CD1c-positive myeloid dendritic cell (primary cell): ENCODE measurements at regions not wholly inside any gene's neighbourhood (a gene's known extent, or its start where the extent isn't known, plus 50 kb on each side); places are given as distances from the start of the nearest gene placed in this dataset.
"Not testable (repeated sequence)": the region's sequence is repeated elsewhere in the genome, so short reads cannot be mapped to it uniquely, and the experiment has no call there.

ENCODE experiments used
- DNase-seq: peaks from one replicate; pipeline ENCODE4 v3.0.0-alpha.2; 2016; ENCODE audit errors: extremely low spot score

DNA sequence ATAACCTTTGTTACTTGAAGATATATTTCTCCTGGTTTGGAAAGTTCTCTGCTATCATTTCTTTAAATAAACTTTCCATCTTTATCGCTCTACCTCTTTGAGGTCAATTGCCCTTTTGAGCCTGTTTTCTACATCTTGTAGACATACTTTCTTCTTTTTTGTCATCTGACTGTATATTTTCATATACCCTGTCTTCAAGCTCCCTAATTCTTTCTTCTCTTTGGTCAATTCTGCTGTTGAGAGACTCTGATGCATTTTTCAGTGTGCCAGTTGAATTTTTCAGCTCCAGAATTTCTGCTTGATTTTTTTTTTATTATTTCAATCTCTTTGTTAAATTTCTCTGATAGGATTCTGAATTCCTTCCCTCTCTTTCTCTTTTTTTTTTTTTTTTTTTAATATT is 511.2 kb upstream of the GRAMD2B start:
- DNase-seq = no peak

DNA sequence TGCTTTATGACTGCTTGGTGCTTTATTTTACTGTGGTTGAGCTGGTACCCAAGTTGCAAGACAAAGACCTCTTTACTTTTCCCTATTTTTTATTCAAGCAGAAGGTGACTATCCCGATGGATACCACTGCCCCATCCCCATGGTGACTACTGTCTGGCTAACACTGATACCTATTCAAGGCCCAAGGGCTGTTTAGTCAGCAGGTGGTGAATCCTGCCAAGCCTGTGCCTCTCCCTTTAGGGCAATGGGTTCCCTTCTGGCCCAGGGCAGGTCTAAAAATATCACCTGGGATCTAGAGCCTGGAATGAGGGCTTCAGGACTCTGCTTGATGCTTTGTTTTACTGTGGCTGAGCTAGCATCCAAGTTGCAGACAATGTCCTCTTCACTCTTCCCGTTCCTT is 510.0 kb upstream of the GRAMD2B start:
- DNase-seq = no peak

DNA sequence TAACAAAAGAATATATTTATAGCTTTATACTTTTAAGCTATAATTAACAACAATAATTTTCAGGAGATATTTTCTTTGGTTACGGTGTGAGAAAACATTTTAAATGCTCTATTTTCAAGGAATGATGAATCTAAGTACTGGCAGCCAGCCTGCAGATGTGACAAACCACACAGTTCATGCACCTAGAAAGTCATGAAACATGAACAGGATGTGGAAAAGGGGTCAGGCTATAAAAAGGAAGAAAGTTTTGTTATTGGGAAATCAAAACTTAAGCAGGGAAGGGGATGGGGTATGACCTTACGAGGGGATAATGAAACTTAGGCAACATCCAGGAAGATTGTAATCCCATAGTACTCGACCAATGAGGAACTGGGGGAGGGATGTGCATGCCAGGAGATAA is 508.7 kb upstream of the GRAMD2B start:
- DNase-seq = no peak

DNA sequence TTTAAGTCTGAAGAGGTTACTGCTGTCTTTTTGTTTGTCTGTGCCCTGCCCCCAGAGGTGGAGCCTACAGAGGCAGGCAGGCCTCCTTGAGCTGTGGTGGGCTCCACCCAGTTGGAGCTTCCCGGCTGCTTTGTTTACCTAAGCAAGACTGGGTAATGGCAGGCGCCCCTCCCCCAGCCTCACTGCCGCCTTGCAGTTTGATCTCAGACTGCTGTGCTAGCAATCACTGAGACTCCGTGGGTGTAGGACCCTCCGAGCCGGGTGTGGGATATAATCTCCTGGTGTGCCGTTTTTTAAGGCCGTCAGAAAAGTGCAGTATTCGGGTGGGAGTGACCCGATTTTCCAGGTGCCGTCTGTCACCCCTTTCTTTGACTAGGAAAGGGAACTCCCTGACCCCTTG is 499.3 kb upstream of the GRAMD2B start:
- DNase-seq = not testable (repeated sequence)

DNA sequence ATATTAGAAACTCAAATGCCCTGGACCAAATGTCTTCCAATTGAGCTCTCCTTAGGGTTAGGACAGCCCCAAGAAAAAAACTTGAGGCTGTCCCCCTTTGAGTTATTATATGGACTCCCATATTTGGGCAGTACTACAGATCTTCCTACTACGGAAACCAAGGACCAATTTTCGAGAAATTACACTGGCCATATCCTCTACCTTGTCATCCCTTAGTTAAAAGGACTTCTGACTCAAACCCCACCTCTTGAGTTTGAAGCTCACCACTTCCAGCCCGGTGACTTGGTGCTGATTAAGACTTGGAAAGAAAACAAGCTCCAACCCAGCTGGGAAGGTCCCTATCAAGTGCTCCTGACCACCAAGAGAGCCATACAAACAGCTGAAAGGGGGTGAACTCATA is 497.0 kb upstream of the GRAMD2B start:
- no peak for DNase-seq

DNA sequence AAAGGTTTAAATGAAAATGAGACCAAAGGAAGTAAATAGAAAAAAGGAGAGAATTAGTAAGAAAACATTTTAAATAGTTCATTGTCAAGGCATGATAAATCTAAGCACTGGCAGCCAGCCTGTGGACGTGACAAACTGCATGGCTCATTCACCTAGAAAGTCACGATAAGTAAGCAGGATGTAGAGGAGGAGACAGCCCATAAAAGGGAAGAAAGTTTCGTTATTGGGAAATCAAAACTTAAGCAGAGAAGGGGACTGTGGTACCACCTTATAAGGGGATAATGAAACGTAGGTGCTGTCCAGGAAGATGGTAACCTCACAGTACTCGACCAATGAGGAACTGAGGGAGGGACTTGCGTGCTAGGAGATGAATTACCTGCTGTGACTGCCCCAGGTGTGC is 494.5 kb upstream of the GRAMD2B start:
- DNase-seq = no peak

DNA sequence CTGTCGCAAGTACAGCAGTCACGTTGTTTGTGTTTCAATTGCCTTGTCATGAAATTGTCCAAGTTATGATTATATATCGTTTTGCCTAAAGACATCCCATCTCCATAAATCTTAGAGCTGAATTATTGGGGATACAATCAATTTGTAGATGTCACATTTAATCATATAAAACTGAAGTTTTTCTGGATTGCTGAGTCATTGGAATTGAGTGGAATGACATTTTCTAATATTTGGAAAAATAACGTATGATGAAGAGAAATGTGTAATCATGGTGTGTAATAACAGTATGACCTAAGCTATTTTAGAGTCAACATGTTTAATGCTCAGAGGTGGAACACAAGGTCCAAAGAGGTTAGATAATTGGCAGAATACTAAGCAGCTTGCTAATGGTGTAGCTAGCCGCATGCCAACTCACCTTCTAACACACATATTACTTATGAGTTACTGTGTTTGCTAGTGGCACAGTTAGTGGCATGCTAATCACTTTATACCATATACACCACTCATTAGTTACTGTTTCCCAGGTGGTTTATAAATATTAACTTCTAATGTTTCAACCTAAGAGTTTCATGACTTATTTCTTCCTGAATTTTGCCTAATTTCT is 473.1 kb upstream of the GRAMD2B start:
- DNase-seq = no peak

DNA sequence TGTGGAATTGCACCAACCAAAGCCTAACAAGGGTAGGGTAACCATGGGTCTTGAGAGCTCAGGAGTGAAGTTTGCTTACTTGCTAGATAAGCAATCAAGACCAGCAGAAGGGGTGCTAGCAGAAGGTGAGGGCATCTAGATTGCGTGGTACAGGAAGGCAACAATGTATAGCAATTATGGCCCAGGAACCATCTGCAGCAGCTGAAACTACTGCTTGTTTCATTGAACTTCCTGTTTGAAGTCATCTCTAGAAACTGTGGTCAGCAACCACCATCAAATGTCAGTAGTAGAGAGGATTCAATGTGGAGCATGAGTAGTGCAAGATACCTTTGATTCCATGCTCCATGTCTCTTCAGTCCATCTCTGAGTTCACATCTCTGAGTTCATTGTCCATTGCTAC is 462.1 kb upstream of the GRAMD2B start:
- DNase-seq = no peak

DNA sequence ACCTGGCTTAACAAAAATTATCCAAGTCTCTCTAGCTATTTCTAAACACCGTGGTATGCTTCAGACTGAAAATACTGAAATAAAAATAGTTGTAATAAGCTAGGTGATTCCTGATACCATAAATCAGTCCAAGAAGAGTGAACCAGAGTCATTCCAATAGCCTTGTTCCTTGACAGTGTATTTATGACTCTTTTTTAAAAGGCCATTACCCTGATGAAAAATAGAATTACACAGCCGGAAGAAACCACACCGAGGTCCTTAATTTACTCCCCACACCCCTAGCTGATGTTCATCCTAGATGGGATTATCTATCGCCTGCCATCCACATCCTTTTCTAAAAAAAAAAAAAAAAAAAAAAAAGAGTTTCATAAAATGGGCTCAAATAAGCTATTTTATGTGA is 457.6 kb upstream of the GRAMD2B start:
- DNase-seq = no peak

DNA sequence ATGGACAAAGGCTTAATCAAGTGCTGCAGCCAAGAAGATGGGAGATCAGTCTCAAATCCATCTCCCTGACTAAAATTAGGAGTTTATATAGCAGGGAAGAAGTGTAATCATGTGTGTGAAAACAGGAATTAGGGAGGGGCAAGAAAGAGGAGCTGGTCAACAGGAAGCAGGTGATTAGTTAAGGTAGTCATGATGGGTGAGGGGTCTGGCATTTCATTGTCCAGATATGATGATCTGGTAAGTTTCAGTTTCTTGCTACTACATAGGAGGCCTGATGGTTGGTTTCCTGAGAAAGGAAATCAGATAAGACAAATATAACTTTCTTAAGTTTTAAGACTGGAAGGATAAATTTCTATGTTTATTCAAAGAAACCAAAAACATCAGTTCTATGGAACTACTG is 455.6 kb upstream of the GRAMD2B start:
- no peak for DNase-seq

DNA sequence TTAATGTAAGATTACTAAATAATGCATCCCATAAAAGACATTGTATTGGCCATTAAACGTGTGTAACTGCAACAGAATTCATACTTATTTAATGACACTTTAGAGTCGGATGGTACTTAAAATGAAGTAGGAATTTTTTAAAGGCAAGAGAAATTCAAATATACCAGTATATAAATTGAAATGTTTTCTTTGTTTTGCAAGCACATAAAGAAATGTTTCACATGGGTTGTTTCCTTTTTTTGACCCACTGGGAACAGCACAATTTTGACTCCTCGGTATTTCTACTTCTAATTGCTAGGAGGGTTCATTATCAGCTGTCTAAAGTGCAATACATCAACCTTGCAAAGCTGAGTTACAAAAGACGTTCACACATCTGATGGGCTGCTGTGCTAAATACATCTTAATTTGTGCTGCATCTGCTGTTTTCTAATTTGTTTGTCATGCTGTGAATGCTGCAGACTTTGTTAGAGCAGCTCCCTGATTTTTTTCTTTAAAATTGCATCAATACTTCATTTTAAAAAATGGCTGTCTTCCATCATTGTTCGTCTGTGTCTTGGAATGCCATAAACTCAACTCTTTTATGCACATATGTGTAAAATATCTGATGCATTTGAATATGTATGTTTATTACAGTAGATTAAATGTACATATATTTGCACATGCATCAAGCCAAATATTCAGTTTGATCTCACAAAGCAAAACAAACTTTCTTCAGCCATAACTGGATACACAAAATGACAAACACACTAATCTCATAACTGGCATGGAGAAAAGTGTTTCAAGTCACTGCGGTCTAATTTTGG is 454.0 kb upstream of the GRAMD2B start:
- DNase-seq = no peak

DNA sequence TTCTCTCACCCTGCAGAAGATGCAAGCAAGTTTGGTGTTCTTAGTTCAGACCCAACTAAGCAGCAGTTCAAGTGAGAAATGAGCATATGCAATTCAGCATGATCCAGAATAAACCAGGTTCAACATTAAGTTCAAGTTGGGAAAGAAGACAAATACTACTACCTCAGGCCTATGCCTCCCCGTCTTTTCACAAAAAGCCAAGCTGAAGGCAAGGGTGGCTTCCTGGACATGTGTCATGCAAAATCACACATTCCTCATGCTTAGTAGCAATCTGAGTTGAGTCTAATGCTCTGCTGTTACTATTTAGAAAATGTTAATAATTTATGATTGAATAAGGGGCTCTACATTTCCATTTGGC is 453.4 kb upstream of the GRAMD2B start:
- no peak for DNase-seq

DNA sequence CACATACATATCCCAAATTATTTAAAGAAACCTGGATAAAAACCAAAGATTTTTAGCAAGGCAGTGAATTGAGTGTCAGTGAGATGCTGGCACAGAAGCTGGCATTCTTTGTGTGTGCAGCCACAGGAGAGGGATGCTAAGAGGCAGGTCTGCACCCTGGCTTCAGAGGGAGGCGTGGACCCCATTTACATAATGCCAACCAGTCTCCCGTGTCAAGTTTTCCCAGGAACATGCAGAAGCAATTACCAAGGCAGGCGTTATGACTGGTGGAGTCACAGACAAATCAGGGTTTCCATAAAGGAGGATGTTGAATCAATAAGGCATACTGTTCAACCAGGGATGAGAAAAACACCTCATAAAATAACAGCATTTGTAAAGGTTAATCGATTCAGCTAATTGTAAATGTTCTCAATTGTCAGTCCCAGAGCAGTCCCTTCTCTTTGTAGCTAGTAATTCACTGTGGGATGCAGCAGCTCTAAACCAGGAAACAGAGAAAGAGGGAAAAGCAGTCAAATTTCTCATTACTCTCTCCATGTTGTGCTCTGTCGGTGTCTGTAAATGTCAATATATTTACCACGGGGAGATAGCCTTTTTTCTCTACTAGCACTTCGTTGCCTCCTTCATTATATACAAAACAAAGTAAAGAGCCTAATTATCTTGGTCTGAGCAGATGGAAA is 452.4 kb upstream of the GRAMD2B start:
- DNase-seq = no peak

DNA sequence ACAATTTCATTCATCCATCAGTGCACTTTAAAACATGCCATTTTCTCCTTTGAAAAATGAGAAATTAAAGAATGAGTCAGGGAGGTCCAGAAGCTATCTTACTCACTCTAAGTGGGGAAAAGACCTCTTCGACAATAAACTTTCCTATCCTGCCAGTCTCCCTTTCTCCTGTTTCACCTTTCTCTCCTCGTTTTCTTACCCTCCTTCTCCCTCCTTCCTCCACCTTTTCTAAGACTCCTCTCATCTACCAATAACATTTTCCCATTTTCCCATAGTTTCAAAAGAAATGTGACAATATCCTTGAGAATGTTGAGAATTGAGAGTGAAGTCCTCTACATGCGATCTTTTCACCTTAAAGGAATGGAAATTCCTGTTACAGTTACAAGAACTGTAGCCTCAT is 450.5 kb upstream of the GRAMD2B start:
- no peak for DNase-seq

DNA sequence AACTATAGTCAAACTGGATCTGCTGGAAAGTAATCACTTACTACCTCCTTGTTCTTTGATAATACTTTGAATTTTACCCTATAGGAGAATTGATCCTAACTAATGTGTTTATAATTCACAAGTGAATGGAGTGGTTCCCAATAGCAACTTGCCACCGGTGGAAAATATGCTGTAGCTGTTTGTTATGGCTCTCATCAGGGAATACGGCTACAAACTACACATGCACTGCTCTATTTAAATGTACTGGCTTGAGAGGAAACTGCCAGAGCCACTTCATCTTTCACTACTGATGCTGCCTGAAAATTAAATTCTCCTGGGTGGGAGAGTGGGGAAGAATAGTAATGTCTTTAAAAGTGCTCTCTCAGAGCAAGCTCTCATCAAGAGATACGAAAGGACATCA is 448.5 kb upstream of the GRAMD2B start:
- DNase-seq = no peak

DNA sequence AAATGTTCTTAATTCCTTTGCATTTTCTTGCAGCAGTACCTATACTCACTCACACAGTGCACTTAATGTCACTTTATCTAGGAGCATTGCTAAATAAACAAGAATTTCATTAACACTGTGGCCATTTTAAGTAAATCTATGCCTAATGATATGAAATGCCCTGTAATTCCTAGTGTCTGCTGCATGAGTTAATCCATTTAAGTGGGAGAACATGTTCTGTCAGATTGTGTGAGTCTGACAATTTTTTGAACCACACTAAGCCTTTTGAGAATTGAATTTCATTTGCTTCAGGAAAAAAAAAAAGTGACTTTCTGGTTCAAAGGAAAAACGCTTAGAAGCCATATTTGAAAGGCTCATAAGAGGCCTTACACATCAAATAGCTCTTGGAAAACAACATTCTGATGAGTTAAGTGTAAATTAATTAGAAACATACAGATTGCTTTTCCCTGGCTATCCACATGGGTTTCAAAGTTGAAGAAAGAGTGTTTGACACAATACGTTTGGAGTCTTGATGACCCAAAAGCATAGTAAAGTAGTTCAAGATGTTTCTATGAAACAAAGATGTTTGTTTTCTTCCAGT is 446.7 kb upstream of the GRAMD2B start:
- DNase-seq = no peak

DNA sequence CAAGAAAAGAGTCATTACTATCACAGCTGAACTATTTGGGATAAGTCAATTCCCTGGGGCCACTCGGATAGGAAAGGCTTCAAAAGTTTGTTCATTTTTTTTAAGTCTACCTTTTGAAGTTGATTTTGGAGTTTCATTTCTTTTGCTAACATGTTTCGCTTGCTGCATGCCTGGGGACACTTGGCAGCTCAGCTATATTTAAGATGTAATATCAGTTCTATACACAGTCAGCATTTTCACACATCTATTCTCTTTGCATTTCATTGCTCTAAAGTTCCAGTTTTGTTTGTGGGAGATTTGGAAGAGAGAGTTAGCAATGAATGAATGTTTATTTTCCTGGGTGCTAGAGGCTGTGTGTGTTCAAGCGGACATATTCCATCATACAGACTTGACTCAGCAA is 445.2 kb upstream of the GRAMD2B start:
- no peak for DNase-seq

DNA sequence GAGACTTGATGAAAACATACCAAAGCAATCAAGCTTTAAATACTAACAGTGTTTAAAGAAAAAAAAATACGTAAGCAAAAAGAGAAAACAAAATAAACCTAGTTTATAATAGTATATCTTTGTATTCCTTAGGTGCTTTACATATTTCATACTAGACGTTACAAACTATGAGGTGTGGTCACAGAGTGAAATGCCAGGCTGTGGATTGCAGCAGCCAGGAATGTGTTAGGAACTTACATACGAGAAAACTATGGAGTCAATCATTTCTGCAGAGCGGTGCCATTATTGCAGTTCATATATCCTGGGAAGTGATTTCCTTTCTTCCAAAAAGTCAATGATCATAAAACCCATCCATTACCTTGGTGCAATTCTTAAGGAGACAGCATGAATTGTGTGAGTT is 443.6 kb upstream of the GRAMD2B start:
- DNase-seq = no peak

DNA sequence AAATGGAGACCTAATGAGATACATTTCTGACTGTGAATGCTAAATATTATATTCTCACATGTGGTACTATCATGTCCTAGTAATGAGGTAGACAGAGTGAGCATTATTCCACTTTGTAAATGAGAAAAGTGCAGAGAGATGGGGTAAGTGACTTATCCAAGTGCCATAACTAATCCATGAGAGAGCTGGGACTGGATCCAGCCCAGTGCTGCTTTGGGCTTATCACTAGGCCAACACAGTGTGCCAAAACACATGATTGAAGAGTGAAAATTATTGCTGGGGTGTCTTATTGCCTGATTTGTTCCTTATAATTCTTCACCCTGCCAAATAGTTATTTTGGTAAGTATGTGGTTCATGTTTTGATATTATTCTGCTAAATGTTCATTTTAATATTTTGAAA is 442.2 kb upstream of the GRAMD2B start:
- no peak for DNase-seq

DNA sequence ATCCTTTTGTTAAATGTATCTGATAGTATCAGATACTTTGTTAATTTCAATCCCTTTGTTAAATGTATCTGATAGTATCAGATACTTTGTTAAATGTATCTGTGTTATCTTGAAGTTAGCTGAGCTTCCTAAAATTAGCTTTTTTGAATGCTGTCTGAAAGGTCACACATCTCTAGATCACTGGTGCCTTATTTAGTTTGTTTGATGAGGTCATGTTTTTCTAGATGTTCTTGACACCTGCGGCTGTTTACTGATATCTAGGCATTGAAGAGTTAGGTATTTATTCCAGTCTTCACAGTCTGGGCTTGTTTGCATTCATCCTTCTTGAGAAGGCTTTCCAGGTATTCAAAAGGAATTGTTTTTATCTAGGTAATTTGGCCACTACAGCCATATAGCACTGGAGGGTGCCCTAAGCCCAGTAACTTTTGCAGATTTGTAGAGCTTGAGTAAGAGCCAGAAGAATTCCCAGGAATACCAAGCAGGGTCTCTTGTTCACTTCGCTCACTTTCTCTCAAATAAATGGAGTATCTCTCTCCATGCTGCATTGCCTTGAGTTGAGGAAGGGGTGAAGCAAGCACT is 435.4 kb upstream of the GRAMD2B start:
- no peak for DNase-seq

DNA sequence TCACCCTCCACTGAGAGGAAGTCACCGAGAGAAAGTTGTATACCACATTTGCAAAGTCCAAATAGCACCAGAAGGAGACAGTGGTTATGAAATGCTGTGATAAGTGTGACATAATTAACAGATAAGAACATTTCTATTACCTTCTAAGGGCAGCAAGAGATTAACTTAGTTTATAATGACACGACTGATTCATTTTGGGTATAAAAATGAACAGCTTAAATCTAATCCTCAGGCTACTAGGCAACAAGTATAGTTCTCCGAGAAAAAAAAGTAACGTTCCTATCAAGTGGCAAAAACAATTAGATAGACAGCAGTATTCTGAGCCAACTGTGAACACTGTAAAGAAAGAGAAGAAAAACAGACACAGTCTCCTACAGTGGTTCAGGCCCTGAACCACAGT is 431.2 kb upstream of the GRAMD2B start:
- DNase-seq = no peak

DNA sequence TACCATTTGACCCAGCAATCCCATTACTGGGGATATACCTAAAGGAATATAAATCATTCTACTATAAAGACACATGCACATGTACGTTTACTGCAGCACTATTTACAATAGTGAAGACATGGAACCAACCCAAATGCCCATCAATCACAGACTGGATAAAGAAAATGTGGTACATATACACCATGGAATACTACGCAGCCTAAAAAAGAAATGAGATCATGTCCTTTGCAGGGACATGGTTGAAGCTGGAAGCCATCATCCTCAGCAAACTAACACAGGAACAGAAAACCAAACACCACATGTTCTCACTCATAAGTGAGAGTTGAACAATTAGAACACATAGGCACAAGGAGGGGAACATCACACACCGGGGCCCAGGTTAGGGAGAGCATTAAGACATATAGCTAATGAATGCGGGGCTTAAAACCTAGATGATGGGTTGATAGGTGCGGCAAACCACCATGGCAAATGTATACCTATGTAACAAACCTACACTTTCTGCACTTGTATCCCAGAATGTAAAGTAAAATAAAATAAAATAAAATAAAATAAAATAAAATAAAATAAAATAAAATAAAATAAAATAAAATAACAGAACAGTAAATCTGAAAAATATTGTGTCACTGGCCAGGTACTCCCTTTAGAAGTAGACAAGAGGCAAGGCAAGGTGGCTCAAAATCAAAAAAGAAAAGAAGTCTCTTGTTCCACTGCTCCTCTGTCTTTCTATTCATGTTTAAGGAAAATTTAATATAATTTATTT is 423.8 kb upstream of the GRAMD2B start:
- DNase-seq = not testable (repeated sequence)
